ENCODE measurements at regions not wholly inside any gene's neighbourhood (a gene's known extent, or its start where the extent isn't known, plus 50 kb on each side); places are given as distances from the start of the nearest gene placed in this dataset.
"Not testable (repeated sequence)": the region's sequence is repeated elsewhere in the genome, so short reads cannot be mapped to it uniquely, and the experiment has no call there.

DNA sequence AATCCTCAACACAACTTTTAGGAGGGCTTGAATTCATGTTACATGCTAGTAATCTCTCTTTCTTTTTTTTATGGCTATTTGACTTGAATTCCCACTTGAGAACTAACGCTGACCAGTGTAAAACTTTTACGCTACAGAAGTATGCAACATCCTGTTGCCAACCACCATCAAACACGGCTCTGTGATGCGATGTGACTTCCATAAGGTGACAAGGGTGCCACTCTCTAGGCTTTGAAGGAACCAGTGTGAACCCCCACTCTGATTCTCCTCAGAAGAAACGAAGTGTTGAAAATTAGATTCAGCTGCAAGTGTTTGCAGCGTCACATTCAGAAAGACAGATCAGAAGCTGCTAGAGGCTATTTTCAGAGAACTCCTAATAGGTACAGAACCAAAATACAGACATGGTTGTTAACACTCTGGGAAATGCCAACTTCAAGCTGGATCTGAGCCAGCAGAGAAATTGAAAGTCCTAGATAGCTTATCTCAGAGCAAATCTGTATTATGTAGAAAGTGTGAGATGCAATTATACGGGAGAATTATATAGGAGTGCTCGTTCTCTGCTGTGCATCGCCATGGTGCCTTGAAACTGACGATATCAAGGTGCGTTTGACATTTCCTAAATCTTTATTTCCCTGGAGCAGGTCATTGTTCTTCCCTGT lies 271.2 kb downstream of the LPIN1 start:
- peaks cover 8% of the 10 kb centered on the region for H3K27me3 ChIP-seq (ENCODE audit: control insufficient read depth, extremely low read depth, insufficient read depth, low read length)
- TF ChIP-seq EZH2 (IDR thresholded peaks at IDR 0.05; ENCODE audit: low read length) = no peak
- TF ChIP-seq, protein P1, sequence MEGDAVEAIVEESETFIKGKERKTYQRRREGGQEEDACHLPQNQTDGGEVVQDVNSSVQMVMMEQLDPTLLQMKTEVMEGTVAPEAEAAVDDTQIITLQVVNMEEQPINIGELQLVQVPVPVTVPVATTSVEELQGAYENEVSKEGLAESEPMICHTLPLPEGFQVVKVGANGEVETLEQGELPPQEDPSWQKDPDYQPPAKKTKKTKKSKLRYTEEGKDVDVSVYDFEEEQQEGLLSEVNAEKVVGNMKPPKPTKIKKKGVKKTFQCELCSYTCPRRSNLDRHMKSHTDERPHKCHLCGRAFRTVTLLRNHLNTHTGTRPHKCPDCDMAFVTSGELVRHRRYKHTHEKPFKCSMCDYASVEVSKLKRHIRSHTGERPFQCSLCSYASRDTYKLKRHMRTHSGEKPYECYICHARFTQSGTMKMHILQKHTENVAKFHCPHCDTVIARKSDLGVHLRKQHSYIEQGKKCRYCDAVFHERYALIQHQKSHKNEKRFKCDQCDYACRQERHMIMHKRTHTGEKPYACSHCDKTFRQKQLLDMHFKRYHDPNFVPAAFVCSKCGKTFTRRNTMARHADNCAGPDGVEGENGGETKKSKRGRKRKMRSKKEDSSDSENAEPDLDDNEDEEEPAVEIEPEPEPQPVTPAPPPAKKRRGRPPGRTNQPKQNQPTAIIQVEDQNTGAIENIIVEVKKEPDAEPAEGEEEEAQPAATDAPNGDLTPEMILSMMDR (optimal IDR thresholded peaks at IDR 0.05 in 1 of 3, IDR thresholded peaks at IDR 0.05 in 1 of 3, conservative IDR thresholded peaks at IDR 0.05 in 1 of 3; ENCODE audit: extremely low read depth in 1 of 3, insufficient read depth in 2 of 3, low read length in 3 of 3) = no peak
- no peak for FAIRE-seq
- no peaks in the 10 kb centered on the region for H3K9me1 ChIP-seq (ENCODE audit: control insufficient read depth, extremely low read depth, insufficient read depth, low read length)
- no peak for DNase-seq (ENCODE audit: low read depth, low spot score)
- no peak overlapping the region for H3K9ac ChIP-seq (ENCODE audit: control insufficient read depth, extremely low read depth, insufficient read depth, low read length)
- no peaks in the 10 kb centered on the region for H3K79me2 ChIP-seq (ENCODE audit: control insufficient read depth, insufficient read depth, low read length)
- H3K27ac ChIP-seq (ENCODE audit: control insufficient read depth, insufficient read depth, low read length) = no peak overlapping the region
- dilution Hi-C loops (cut with MboI; ENCODE audit: extremely low pct_ligation_motif_present, low sequenced_read_pairs) = no loop called here
- H3K4me3 ChIP-seq (ENCODE audit: control insufficient read depth in 2 of 3, extremely low read depth in 1 of 3, insufficient read depth in 2 of 3, low read depth in 1 of 3, low read length in 3 of 3) = no peak overlapping the region
- no peak overlapping the region for H2AFZ ChIP-seq (ENCODE audit: control insufficient read depth, low read length)
- no peaks in the 10 kb centered on the region for H3K36me3 ChIP-seq (ENCODE audit: control insufficient read depth in 2 of 2, extremely low read depth in 1 of 2, insufficient read depth in 2 of 2, low read length in 2 of 2)
- no peak overlapping the region for H3K4me2 ChIP-seq (ENCODE audit: control insufficient read depth, extremely low read depth, insufficient read depth, low read depth, low read length)
- peaks cover 9% of the 10 kb centered on the region for H3K9me3 ChIP-seq (ENCODE audit: control insufficient read depth, low read depth, low read length)
- H4K20me1 ChIP-seq (ENCODE audit: control insufficient read depth, extremely low read depth, insufficient read depth, low read length) = no peaks in the 10 kb centered on the region
- no peaks in the 10 kb centered on the region for H3K4me1 ChIP-seq (ENCODE audit: control insufficient read depth, extremely low read depth, insufficient read depth, low read length)

- H3K4me1 ChIP-seq (ENCODE audit: control insufficient read depth, extremely low read depth, insufficient read depth, low read length); FAIRE-seq; H2AFZ ChIP-seq (ENCODE audit: control insufficient read depth, low read length); dilution Hi-C loops (cut with MboI; ENCODE audit: extremely low pct_ligation_motif_present, low sequenced_read_pairs); H3K4me2 ChIP-seq (ENCODE audit: control insufficient read depth, extremely low read depth, insufficient read depth, low read depth, low read length); H3K9ac ChIP-seq (ENCODE audit: control insufficient read depth, extremely low read depth, insufficient read depth, low read length); DNase-seq (ENCODE audit: low read depth, low spot score); H3K79me2 ChIP-seq (ENCODE audit: control insufficient read depth, insufficient read depth, low read length); H3K9me3 ChIP-seq (ENCODE audit: control insufficient read depth, low read depth, low read length); H3K36me3 ChIP-seq (ENCODE audit: control insufficient read depth in 2 of 2, extremely low read depth in 1 of 2, insufficient read depth in 2 of 2, low read length in 2 of 2); H3K27ac ChIP-seq (ENCODE audit: control insufficient read depth, insufficient read depth, low read length); H3K4me3 ChIP-seq (ENCODE audit: control insufficient read depth in 2 of 3, extremely low read depth in 1 of 3, insufficient read depth in 2 of 3, low read depth in 1 of 3, low read length in 3 of 3); H4K20me1 ChIP-seq (ENCODE audit: control insufficient read depth, extremely low read depth, insufficient read depth, low read length); H3K27me3 ChIP-seq (ENCODE audit: control insufficient read depth, extremely low read depth, insufficient read depth, low read length); H3K9me1 ChIP-seq (ENCODE audit: control insufficient read depth, extremely low read depth, insufficient read depth, low read length): not testable (repeated sequence)
Observed at GRCh38 chr2:12018726-12019125, 272.3 kb downstream of the LPIN1 start.
